Activated T-helper 1 cell treated with anti-CD3 and anti-CD28 coated beads, Interleukin-12 subunit alpha, Interleukin-12 subunit beta, Interleukin-2, Interleukin-4 antibody, amounts not matched to agents 30 ng/mL and 10 ng/mL and 1 ng/mL, durations not matched to agents 14 hours and 24 hours and 36 hours (primary cell): ENCODE measurements at regions not wholly inside any gene's neighbourhood (a gene's known extent, or its start where the extent isn't known, plus 50 kb on each side); places are given as distances from the start of the nearest gene placed in this dataset.

Source experiments
- DNase-seq: peaks from one replicate; pipeline ENCODE4 v3.0.0; 2021; ENCODE audit warnings: low spot score
- H3K27ac Mint-ChIP-seq: one replicate; pipeline ENCODE4 v1.8.0; 2021; ENCODE audit warnings: mild to moderate bottlenecking, mixed read lengths
- H3K27me3 Mint-ChIP-seq: one replicate; pipeline ENCODE4 v1.8.0; 2022; ENCODE audit warnings: mild to moderate bottlenecking, moderate library complexity, mixed read lengths; ENCODE audit not compliant: insufficient read depth
- H3K36me3 Mint-ChIP-seq: one replicate; pipeline ENCODE4 v1.8.0; 2021; ENCODE audit warnings: low read depth, mixed read lengths
- H3K4me1 Mint-ChIP-seq: one replicate; pipeline ENCODE4 v1.8.0; 2021; ENCODE audit warnings: low read depth, mixed read lengths
- H3K4me3 Mint-ChIP-seq: one replicate; pipeline ENCODE4 v1.8.0; 2021; ENCODE audit warnings: mild to moderate bottlenecking, moderate library complexity, mixed read lengths
- H3K9me3 Mint-ChIP-seq: one replicate; pipeline ENCODE4 v1.8.0; 2021; ENCODE audit warnings: mixed read lengths
- intact Hi-C: fragments of 100-400 bp; cut with micrococcal nuclease; formaldehyde crosslinking; loops from one replicate; pipeline ENCODE4 v1.15.1; 2024

- Mint-ChIP-seq H3K4me3 (no peak overlapping the region), H3K4me1 (no peaks in the 10 kb centered on the region), H3K36me3 (no peaks in the 10 kb centered on the region), H3K27me3 (peaks cover 14% of the 10 kb centered on the region), H3K9me3 (no peaks in the 10 kb centered on the region), H3K27ac (no peak overlapping the region)
- DNase-seq = no peak
- intact Hi-C loops = no loop called here
Measured at GRCh38 chr5:176180781-176181180, 57.4 kb upstream of the SIMC1 start.

- Mint-ChIP-seq H3K4me3 (no peak overlapping the region), H3K9me3 (no peaks in the 10 kb centered on the region), H3K27me3 (peaks cover 12% of the 10 kb centered on the region), H3K27ac (no peak overlapping the region), H3K4me1 (no peaks in the 10 kb centered on the region), H3K36me3 (no peaks in the 10 kb centered on the region)
- intact Hi-C loops = no loop called here
- no peak for DNase-seq
Measured at GRCh38 chr5:176181271-176181855, 56.9 kb upstream of the SIMC1 start.

- intact Hi-C loops = no loop called here
- no peak overlapping the region for H3K27ac Mint-ChIP-seq
- H3K4me3 Mint-ChIP-seq = no peak overlapping the region
- DNase-seq = no peak
- H3K9me3 Mint-ChIP-seq = no peaks in the 10 kb centered on the region
- H3K36me3 Mint-ChIP-seq = no peaks in the 10 kb centered on the region
- peaks cover 11% of the 10 kb centered on the region for H3K27me3 Mint-ChIP-seq
- H3K4me1 Mint-ChIP-seq = no peaks in the 10 kb centered on the region
Measured at GRCh38 chr5:176183321-176184074, 54.7 kb upstream of the SIMC1 start.

- H3K27me3 Mint-ChIP-seq = peaks cover 7% of the 10 kb centered on the region
- H3K27ac Mint-ChIP-seq = no peak overlapping the region
- no peak for DNase-seq
- no peak overlapping the region for H3K4me3 Mint-ChIP-seq
- intact Hi-C loops = no loop called here
- no peaks in the 10 kb centered on the region for H3K9me3 Mint-ChIP-seq
- no peaks in the 10 kb centered on the region for H3K4me1 Mint-ChIP-seq
- H3K36me3 Mint-ChIP-seq = no peaks in the 10 kb centered on the region
Measured at GRCh38 chr5:176184608-176185132, 53.6 kb upstream of the SIMC1 start.

GRCh38 chr5:176185133-176185733 lies 53.0 kb upstream of the SIMC1 start:
- peaks cover 7% of the 10 kb centered on the region for H3K27me3 Mint-ChIP-seq
- intact Hi-C loops = no loop called here
- no peaks in the 10 kb centered on the region for H3K9me3 Mint-ChIP-seq
- DNase-seq = no peak
- no peak overlapping the region for H3K4me3 Mint-ChIP-seq
- no peak overlapping the region for H3K27ac Mint-ChIP-seq
- H3K4me1 Mint-ChIP-seq = no peaks in the 10 kb centered on the region
- no peaks in the 10 kb centered on the region for H3K36me3 Mint-ChIP-seq

- Mint-ChIP-seq H3K27ac (no peak overlapping the region), H3K27me3 (peaks cover 7% of the 10 kb centered on the region), H3K4me1 (no peaks in the 10 kb centered on the region), H3K9me3 (no peaks in the 10 kb centered on the region), H3K36me3 (no peaks in the 10 kb centered on the region), H3K4me3 (no peak overlapping the region)
- no peak for DNase-seq
- intact Hi-C loops = no loop called here
Measured at GRCh38 chr5:176186107-176186506, 52.1 kb upstream of the SIMC1 start.

- Mint-ChIP-seq H3K9me3 (no peaks in the 10 kb centered on the region), H3K36me3 (no peaks in the 10 kb centered on the region), H3K4me1 (no peaks in the 10 kb centered on the region), H3K27ac (no peak overlapping the region), H3K27me3 (peaks cover 5% of the 10 kb centered on the region), H3K4me3 (no peak overlapping the region)
- no peak for DNase-seq
- intact Hi-C loops = no loop called here
Measured at GRCh38 chr5:176187276-176188062, 50.8 kb upstream of the SIMC1 start.

GRCh38 chr5:176188085-176188484 lies 50.1 kb upstream of the SIMC1 start:
- H3K4me1 Mint-ChIP-seq = no peaks in the 10 kb centered on the region
- intact Hi-C loops = no loop called here
- peaks cover 5% of the 10 kb centered on the region for H3K27me3 Mint-ChIP-seq
- no peaks in the 10 kb centered on the region for H3K36me3 Mint-ChIP-seq
- DNase-seq = no peak
- no peak overlapping the region for H3K27ac Mint-ChIP-seq
- no peak overlapping the region for H3K4me3 Mint-ChIP-seq
- no peaks in the 10 kb centered on the region for H3K9me3 Mint-ChIP-seq
